H9 (cell line): ENCODE measurements at regions not wholly inside any gene's neighbourhood (a gene's known extent, or its start where the extent isn't known, plus 50 kb on each side); places are given as distances from the start of the nearest gene placed in this dataset.

ENCODE experiments used
- DNase-seq: peaks from one replicate; pipeline ENCODE4 v3.0.0-alpha.2; 2017
- H2AFZ ChIP-seq: one replicate; pipeline ENCODE4 v1.6.1; 2013; ENCODE audit warnings: mild to moderate bottlenecking, low read length, control low read depth, moderate library complexity
- H2AK5ac ChIP-seq: 2 replicates; pipeline ENCODE4 v1.6.1; 2013; ENCODE audit warnings: low read length, control low read depth, mixed read lengths; ENCODE audit not compliant: insufficient read length
- H2BK120ac ChIP-seq: one replicate; pipeline ENCODE4 v1.6.1; 2013; ENCODE audit warnings: low read depth, mild to moderate bottlenecking, low read length, control low read depth, inconsistent platforms; ENCODE audit not compliant: poor library complexity, severe bottlenecking
- H2BK12ac ChIP-seq: 2 replicates; pipeline ENCODE4 v1.6.1; 2013; ENCODE audit warnings: low read length, control low read depth, mixed read lengths, low read depth; ENCODE audit not compliant: insufficient read length
- H2BK15ac ChIP-seq: 2 replicates; pipeline ENCODE4 v1.6.1; 2013; ENCODE audit warnings: low read depth, low read length, control low read depth
- H2BK20ac ChIP-seq: one replicate; pipeline ENCODE4 v1.6.1; 2013; ENCODE audit warnings: low read depth, mild to moderate bottlenecking, low read length, control low read depth, inconsistent platforms; ENCODE audit not compliant: poor library complexity, severe bottlenecking
- H2BK5ac ChIP-seq: 2 replicates; pipeline ENCODE4 v1.6.1; 2013; ENCODE audit warnings: low read length, control low read depth, mixed read lengths; ENCODE audit not compliant: insufficient read length
- H3K14ac ChIP-seq: 2 replicates; pipeline ENCODE4 v1.6.1; 2013; ENCODE audit warnings: low read length, control low read depth; ENCODE audit not compliant: insufficient read depth
- H3K18ac ChIP-seq: 2 replicates; pipeline ENCODE4 v1.6.1; 2013; ENCODE audit warnings: low read depth, mild to moderate bottlenecking, mixed read lengths, low read length, control low read depth; ENCODE audit not compliant: insufficient read length
- H3K23ac ChIP-seq: 2 replicates; pipeline ENCODE4 v1.6.1; 2013; ENCODE audit warnings: low read length, control low read depth, mixed read lengths, low read depth; ENCODE audit not compliant: insufficient read length
- H3K23me2 ChIP-seq: 2 replicates; pipeline ENCODE4 v1.6.1; 2013; ENCODE audit warnings: low read depth, mild to moderate bottlenecking, mixed read lengths, low read length, control low read depth; ENCODE audit not compliant: insufficient read length, poor library complexity, severe bottlenecking
- H3K27ac ChIP-seq: 2 replicates; pipeline ENCODE4 v1.5.1; 2013; ENCODE audit warnings: low read length, control low read depth, mixed read lengths, low read depth; ENCODE audit not compliant: insufficient read length
- H3K27me3 ChIP-seq: 2 replicates; pipeline ENCODE4 v1.6.1; 2013; ENCODE audit warnings: low read length, control low read depth, inconsistent platforms; ENCODE audit not compliant: insufficient read depth
- H3K4ac ChIP-seq: 2 replicates; pipeline ENCODE4 v1.6.1; 2013; ENCODE audit warnings: low read depth, mild to moderate bottlenecking, control low read depth, inconsistent platforms, low read length, moderate library complexity
- H3K4me1 ChIP-seq: 2 replicates; pipeline ENCODE4 v1.6.1; 2013; ENCODE audit warnings: low read length, control low read depth, inconsistent platforms; ENCODE audit not compliant: insufficient read depth
- H3K4me2 ChIP-seq: 2 replicates; pipeline ENCODE4 v1.6.1; 2013; ENCODE audit warnings: low read length, control low read depth, mixed read lengths; ENCODE audit not compliant: insufficient read length, insufficient read depth
- H3K56ac ChIP-seq: 2 replicates; pipeline ENCODE4 v1.6.1; 2013; ENCODE audit warnings: low read depth, mild to moderate bottlenecking, mixed read lengths, low read length, control low read depth; ENCODE audit not compliant: insufficient read length
- H3K79me1 ChIP-seq: 2 replicates; pipeline ENCODE4 v1.6.1; 2013; ENCODE audit warnings: low read depth, mild to moderate bottlenecking, moderate library complexity, low read length, control low read depth, inconsistent platforms; ENCODE audit not compliant: insufficient read depth, poor library complexity, severe bottlenecking
- H3K79me2 ChIP-seq: 2 replicates; pipeline ENCODE4 v1.6.1; 2013; ENCODE audit warnings: low read length, control low read depth, inconsistent platforms; ENCODE audit not compliant: insufficient read depth
- H3K9ac ChIP-seq: 2 replicates; pipeline ENCODE4 v1.6.1; 2013; ENCODE audit warnings: low read length, control low read depth, mixed read lengths; ENCODE audit not compliant: insufficient read length; ENCODE audit errors: extremely low read depth
- H3K9me3 ChIP-seq: one replicate; pipeline ENCODE4 v1.6.1; 2013; ENCODE audit warnings: low read depth, low read length, inconsistent platforms; ENCODE audit not compliant: control insufficient read depth
- H3T11ph ChIP-seq: one replicate; pipeline ENCODE4 v1.6.1; 2013; ENCODE audit warnings: mild to moderate bottlenecking, low read length, control low read depth, inconsistent platforms
- H4K20me1 ChIP-seq: one replicate; pipeline ENCODE4 v1.6.1; 2013; ENCODE audit not compliant: control insufficient read depth, insufficient read length, insufficient read depth
- H4K5ac ChIP-seq: 2 replicates; pipeline ENCODE4 v1.6.1; 2013; ENCODE audit warnings: low read depth, mild to moderate bottlenecking, mixed read lengths, low read length, control low read depth; ENCODE audit not compliant: insufficient read length
- H4K8ac ChIP-seq: replicated peaks from 2 replicates; pipeline ENCODE4 v1.6.1; 2013; ENCODE audit warnings: low read length, control low read depth, mixed read lengths, low read depth; ENCODE audit not compliant: insufficient read length
- H4K91ac ChIP-seq: 2 replicates; pipeline ENCODE4 v1.6.1; 2013; ENCODE audit warnings: low read depth, mild to moderate bottlenecking, moderate library complexity, mixed read lengths, low read length, control low read depth; ENCODE audit not compliant: insufficient read length
- H3K27ac Mint-ChIP-seq, 3 experiments: 2 replicates in 2 of 3; 3 replicates in 1 of 3; pipeline ENCODE4 v1.8.0; 2020 to 2021; ENCODE audit warnings: mixed read lengths in 3 of 3, mild to moderate bottlenecking in 1 of 3, moderate library complexity in 1 of 3
- H3K27me3 Mint-ChIP-seq: 2 replicates; pipeline ENCODE4 v1.8.0; 2021; ENCODE audit warnings: low read depth, mild to moderate bottlenecking, moderate library complexity, mixed read lengths
- H3K36me3 Mint-ChIP-seq, 3 experiments: 2 replicates in 2 of 3; 3 replicates in 1 of 3; pipeline ENCODE4 v1.8.0; 2020 to 2021; ENCODE audit warnings: low read depth in 3 of 3, mixed read lengths in 3 of 3; ENCODE audit not compliant: insufficient read depth in 1 of 3
- H3K4me1 Mint-ChIP-seq, 2 experiments: 2 replicates each; pipeline ENCODE4 v1.8.0; 2020; ENCODE audit warnings: mixed read lengths in 2 of 2
- H3K4me3 Mint-ChIP-seq, 2 experiments: 2 replicates in 1 of 2; 3 replicates in 1 of 2; pipeline ENCODE4 v1.8.0; 2020 to 2021; ENCODE audit warnings: mild to moderate bottlenecking in 2 of 2, mixed read lengths in 2 of 2, moderate library complexity in 1 of 2
- H3K9me3 Mint-ChIP-seq, 2 experiments: 2 replicates in 1 of 2; 3 replicates in 1 of 2; pipeline ENCODE4 v1.8.0; 2020; ENCODE audit warnings: mild to moderate bottlenecking in 2 of 2, mixed read lengths in 2 of 2, moderate library complexity in 1 of 2
- WGBS: extraction: QIAGEN DNeasy Blood & Tissue Kit; methylation state at CpG from one replicate; pipeline ENCODE4 v1.1.7; 2013; ENCODE audit warnings: missing lambda C conversion rate, low lambda C conversion rate, mixed read lengths; ENCODE audit not compliant: insufficient read length; ENCODE audit errors: extremely low coverage; 5-methylcytosine and 5-hydroxymethylcytosine counted together
- TF ChIP-seq, protein P1 (sequence below): fragments of 200-600 bp; sonication (generic); conservative IDR thresholded peaks from 3 replicates; pipeline ENCODE4 v1.8.0; 2021; ENCODE audit warnings: antibody characterized with exemption, mild to moderate bottlenecking

DNA sequence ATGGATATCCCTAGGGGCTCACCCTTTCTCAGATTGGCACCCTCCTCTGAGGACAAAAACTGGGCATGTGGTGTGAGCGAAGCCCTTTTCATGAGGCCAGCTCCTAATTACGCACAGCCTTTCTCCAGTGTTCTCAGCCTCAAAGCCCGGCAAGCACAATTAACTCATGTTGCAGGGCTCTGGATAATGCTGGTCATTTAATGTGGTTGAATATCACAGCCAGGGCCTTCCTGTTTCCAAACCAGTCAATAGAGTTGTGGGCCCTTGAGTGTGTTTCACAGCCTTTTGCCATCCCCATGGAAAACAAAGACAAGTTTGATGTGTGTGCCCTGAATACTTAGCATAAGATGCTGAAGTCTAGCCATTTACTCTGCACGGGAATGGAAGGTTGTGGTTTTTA, 114.2 kb upstream of the ARHGAP5 start:
- no peak overlapping the region for H3K9ac ChIP-seq
- TF ChIP-seq, protein P1, sequence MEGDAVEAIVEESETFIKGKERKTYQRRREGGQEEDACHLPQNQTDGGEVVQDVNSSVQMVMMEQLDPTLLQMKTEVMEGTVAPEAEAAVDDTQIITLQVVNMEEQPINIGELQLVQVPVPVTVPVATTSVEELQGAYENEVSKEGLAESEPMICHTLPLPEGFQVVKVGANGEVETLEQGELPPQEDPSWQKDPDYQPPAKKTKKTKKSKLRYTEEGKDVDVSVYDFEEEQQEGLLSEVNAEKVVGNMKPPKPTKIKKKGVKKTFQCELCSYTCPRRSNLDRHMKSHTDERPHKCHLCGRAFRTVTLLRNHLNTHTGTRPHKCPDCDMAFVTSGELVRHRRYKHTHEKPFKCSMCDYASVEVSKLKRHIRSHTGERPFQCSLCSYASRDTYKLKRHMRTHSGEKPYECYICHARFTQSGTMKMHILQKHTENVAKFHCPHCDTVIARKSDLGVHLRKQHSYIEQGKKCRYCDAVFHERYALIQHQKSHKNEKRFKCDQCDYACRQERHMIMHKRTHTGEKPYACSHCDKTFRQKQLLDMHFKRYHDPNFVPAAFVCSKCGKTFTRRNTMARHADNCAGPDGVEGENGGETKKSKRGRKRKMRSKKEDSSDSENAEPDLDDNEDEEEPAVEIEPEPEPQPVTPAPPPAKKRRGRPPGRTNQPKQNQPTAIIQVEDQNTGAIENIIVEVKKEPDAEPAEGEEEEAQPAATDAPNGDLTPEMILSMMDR, result no peak
- no peaks in the 10 kb centered on the region for H3K27me3 Mint-ChIP-seq
- H2BK15ac ChIP-seq, result no peak overlapping the region
- no peak overlapping the region for H3K4me3 Mint-ChIP-seq
- no peaks in the 10 kb centered on the region for H3K79me1 ChIP-seq
- no peaks in the 10 kb centered on the region for H3K4me1 ChIP-seq
- no peak overlapping the region for H3K27ac ChIP-seq
- H3K18ac ChIP-seq, result no peak overlapping the region
- H3K4ac ChIP-seq, result no peak overlapping the region
- peaks cover 3 to 4% of the 10 kb centered on the region in 2 experiments; a peak in 3 of 5 replicates for H3K9me3 Mint-ChIP-seq
- H3K14ac ChIP-seq, result no peak overlapping the region
- no peak overlapping the region for H3K27ac Mint-ChIP-seq
- H3K27me3 ChIP-seq, result no peaks in the 10 kb centered on the region
- no peak overlapping the region for H2BK12ac ChIP-seq
- H4K20me1 ChIP-seq, result no peaks in the 10 kb centered on the region
- no peak overlapping the region for H4K5ac ChIP-seq
- no peak overlapping the region for H3T11ph ChIP-seq
- H3K79me2 ChIP-seq, result no peaks in the 10 kb centered on the region
- H3K4me1 Mint-ChIP-seq, result no peaks in the 10 kb centered on the region
- H2AFZ ChIP-seq, result no peak overlapping the region
- DNase-seq, result no peak
- no peak overlapping the region for H2BK5ac ChIP-seq
- no peak overlapping the region for H2AK5ac ChIP-seq
- H3K23ac ChIP-seq, result no peak overlapping the region
- no peak overlapping the region for H3K56ac ChIP-seq
- no peaks in the 10 kb centered on the region for H3K23me2 ChIP-seq
- H4K91ac ChIP-seq, result no peak overlapping the region
- peak overlapping the region; percentile 7 for H2BK20ac ChIP-seq
- H3K4me2 ChIP-seq, result no peak overlapping the region
- no peaks in the 10 kb centered on the region for H3K9me3 ChIP-seq
- no CpG with 5 or more reads among the region's 4 CpGs for WGBS
- H3K36me3 Mint-ChIP-seq, result peaks cover 0 to 7% (median 1%) of the 10 kb centered on the region in 3 experiments; a peak in 4 of 7 replicates
- H2BK120ac ChIP-seq, result no peak overlapping the region
- H4K8ac ChIP-seq, result no peak overlapping the region
